Neural cell (in vitro differentiated cells): ENCODE measurements at regions not wholly inside any gene's neighbourhood (a gene's known extent, or its start where the extent isn't known, plus 50 kb on each side); places are given as distances from the start of the nearest gene placed in this dataset.

Experiments used
- CTCF ChIP-seq: fragments of 450-650 bp; IDR thresholded peaks from 2 replicates; pipeline ENCODE4 v1.5.1; 2014; ENCODE audit warnings: antibody characterized with exemption, mild to moderate bottlenecking, moderate library complexity; ENCODE audit not compliant: poor library complexity, severe bottlenecking
- POLR2AphosphoS5 ChIP-seq: IDR thresholded peaks from 2 replicates; pipeline ENCODE4 v1.6.1; 2012
- RAD21 ChIP-seq: fragments of 450-650 bp; conservative IDR thresholded peaks from 2 replicates; pipeline ENCODE4 v1.6.1; 2014; ENCODE audit warnings: antibody characterized with exemption, mild to moderate bottlenecking, moderate library complexity
- SMC3 ChIP-seq: fragments of 450-650 bp; conservative IDR thresholded peaks from 2 replicates; pipeline ENCODE4 v1.6.1; 2014; ENCODE audit warnings: antibody characterized with exemption, mild to moderate bottlenecking, moderate library complexity; ENCODE audit not compliant: poor library complexity

GRCh38 chr9:24841993-24842392 lies 296.3 kb upstream of the IZUMO3 start:
- TF ChIP-seq CTCF (no peak), POLR2AphosphoS5 (no peak), SMC3 (no peak), RAD21 (no peak)
